ENCODE measurements at regions not wholly inside any gene's neighbourhood (a gene's known extent, or its start where the extent isn't known, plus 50 kb on each side); places are given as distances from the start of the nearest gene placed in this dataset.

DNA sequence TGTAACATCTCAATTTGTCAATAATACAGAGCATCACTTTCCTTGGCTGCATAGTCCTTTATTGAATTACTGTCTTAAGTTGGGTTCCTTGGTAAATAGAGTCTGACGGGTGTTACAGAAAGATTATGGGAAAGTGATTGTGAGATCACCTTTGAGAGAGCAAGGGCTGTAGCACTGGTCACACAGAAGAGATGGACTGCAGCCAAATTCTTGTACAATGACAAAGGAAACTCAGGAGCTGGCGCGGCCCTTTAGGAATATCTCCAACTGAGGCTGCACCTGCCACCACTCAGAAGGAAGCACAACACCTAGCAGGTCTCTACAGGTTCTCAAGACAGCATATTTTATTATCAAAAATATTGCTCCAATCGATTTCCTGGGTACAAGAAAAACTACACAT, 350.0 kb upstream of the ISL1 start:
- TF ChIP-seq, protein P1, sequence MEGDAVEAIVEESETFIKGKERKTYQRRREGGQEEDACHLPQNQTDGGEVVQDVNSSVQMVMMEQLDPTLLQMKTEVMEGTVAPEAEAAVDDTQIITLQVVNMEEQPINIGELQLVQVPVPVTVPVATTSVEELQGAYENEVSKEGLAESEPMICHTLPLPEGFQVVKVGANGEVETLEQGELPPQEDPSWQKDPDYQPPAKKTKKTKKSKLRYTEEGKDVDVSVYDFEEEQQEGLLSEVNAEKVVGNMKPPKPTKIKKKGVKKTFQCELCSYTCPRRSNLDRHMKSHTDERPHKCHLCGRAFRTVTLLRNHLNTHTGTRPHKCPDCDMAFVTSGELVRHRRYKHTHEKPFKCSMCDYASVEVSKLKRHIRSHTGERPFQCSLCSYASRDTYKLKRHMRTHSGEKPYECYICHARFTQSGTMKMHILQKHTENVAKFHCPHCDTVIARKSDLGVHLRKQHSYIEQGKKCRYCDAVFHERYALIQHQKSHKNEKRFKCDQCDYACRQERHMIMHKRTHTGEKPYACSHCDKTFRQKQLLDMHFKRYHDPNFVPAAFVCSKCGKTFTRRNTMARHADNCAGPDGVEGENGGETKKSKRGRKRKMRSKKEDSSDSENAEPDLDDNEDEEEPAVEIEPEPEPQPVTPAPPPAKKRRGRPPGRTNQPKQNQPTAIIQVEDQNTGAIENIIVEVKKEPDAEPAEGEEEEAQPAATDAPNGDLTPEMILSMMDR (IDR thresholded peaks at IDR 0.05): no peak
- ATAC-seq (ENCODE audit: low FRiP score): no peak
- no peak for DNase-seq (ENCODE audit: low spot score)

DNA sequence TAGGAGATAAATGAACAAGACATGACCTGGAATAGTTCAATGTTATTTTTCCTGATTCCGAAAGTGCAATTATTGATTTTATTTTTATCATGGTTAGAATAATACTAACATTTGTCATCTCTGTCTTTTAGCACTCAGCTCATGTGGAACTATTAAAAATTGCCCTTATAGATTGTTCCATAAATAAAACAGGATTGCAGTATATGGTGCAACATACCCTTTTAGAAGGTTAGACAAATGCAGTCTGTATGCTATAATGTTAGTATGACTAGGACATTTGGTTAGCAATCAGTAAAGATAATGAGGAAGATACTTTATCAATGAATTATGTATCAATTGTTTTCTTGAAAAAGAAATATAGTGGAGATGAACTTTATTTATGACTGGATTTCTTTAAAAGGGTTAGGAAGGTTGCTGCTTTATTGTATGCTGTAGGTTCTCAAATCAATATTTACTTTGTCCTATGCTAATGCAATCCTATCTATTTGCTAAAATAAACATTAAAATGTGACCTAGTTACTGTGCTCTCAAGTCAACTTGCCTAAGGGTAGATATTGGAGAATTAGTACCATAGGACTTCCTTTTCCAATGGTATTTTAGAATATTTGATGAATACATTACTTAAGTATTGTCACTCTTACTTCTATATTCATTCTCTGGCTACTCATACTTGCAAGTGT, 348.9 kb upstream of the ISL1 start:
- ATAC-seq (ENCODE audit: low FRiP score) (no peak), DNase-seq (ENCODE audit: low spot score) (no peak)
- TF ChIP-seq, protein P1 (IDR thresholded peaks at IDR 0.05): no peak

DNA sequence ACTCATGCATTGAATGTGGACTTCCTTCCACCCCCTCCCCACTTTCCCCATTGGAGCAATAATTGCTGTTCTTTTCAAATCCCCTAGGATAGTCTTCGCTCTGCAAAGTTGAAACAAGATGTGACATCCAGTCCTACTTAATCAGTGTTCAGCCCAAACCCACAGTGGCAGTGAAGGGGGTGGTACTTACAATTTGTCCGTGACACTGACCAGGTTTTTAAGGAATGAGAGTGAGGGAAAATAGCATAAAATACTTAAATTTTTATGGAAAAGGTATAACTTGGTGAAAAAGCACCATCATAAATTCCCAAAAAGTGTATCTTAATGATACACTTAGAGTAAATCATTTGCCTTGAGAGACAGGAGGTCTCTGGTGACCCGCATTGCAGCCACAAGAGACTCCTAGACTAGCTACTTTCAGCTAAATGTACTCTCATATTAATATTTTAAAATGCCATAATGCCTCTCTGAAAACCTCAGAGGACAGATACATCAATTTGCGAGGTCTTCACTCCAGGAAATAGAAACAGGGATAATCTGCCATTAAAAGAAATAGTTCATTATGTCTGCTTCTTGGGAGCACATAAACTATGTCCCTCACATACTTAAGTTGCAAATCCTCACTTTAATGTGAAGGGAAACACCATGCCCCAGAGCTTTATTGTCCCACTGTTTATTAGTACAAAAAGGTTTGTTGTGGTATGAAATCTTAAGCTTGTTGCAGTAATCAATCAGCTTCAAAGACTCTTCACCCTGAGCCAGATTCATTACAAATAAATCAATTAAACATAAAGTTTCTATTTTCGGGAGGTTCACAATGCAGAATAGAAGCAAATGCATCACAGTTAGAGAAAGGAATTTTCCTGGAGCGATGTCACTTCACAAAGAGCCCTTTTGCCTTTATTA, 343.6 kb upstream of the ISL1 start:
- DNase-seq (ENCODE audit: low spot score): no peak
- no peak for ATAC-seq (ENCODE audit: low FRiP score)
- TF ChIP-seq, protein P1 (IDR thresholded peaks at IDR 0.05): no peak

DNA sequence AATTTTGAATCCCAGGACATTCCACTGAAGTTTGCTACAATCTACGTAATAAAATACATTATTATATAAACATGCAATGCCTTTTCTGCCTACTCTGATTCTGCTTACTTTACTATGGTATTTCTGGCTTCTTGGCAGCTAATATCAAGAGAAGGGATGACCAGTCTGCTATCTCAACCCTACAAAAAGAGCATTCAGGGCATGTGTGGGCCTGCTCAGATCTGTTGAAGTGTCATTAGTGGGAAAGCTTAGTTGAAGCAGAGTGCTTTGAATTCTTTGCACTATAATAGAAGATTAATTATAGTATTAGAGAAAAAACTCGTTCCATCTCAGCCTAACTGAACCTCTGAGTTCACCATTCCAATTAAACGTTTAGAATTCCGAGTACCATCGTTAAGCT, 339.5 kb upstream of the ISL1 start:
- TF ChIP-seq, protein P1 (IDR thresholded peaks at IDR 0.05): no peak
- DNase-seq (ENCODE audit: low spot score): no peak
- ATAC-seq (ENCODE audit: low FRiP score): no peak

DNA sequence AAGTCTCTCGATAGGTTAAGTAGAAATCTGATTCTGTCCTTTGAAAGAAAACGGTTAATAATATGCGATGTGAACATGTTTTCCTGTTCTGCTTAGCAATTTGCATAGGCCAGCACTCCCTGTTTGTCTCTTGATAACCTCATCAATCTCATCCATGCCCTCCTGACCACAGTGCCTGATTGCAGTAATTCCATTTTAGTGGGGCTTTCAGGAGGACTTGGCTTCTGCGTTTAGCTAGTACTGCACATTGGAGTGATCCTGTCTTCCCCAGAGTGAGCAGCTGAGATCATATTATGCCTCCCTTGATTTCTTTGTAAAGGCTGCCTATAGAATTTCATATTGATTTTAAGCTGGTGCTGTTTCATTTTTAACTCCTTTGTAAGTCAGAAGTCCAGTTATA, 335.9 kb upstream of the ISL1 start:
- DNase-seq (ENCODE audit: low spot score) (no peak), ATAC-seq (ENCODE audit: low FRiP score) (no peak)
- TF ChIP-seq, protein P1 (IDR thresholded peaks at IDR 0.05): no peak

DNA sequence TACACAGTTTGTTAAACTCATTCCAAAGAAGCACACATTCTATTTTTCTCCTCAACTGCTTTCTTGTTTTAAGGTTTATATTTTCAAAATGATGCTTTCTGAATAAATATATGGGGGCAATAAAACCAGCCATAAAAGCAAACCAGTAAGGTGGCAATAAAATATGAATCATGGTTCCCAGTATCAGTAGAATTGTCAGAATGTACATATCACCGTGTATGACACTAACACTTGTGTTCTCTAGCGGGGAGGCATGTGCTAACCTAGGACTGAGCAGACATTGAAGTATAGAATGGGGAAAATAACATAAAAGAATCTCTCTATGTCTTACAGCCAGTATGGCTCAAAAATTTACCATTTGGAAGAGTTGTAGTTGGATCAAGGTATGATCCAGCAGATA, 329.9 kb upstream of the ISL1 start:
- ATAC-seq (ENCODE audit: low FRiP score): no peak
- TF ChIP-seq, protein P1 (IDR thresholded peaks at IDR 0.05): no peak
- DNase-seq (ENCODE audit: low spot score): no peak
